H9 (cell line): ENCODE measurements at regions not wholly inside any gene's neighbourhood (a gene's known extent, or its start where the extent isn't known, plus 50 kb on each side); places are given as distances from the start of the nearest gene placed in this dataset.

ENCODE experiments used
- DNase-seq: peaks from one replicate; pipeline ENCODE4 v3.0.0-alpha.2; 2017
- H2AFZ ChIP-seq: one replicate; pipeline ENCODE4 v1.6.1; 2013; ENCODE audit warnings: mild to moderate bottlenecking, low read length, control low read depth, moderate library complexity
- H2AK5ac ChIP-seq: 2 replicates; pipeline ENCODE4 v1.6.1; 2013; ENCODE audit warnings: low read length, control low read depth, mixed read lengths; ENCODE audit not compliant: insufficient read length
- H2BK120ac ChIP-seq: one replicate; pipeline ENCODE4 v1.6.1; 2013; ENCODE audit warnings: low read depth, mild to moderate bottlenecking, low read length, control low read depth, inconsistent platforms; ENCODE audit not compliant: poor library complexity, severe bottlenecking
- H2BK12ac ChIP-seq: 2 replicates; pipeline ENCODE4 v1.6.1; 2013; ENCODE audit warnings: low read length, control low read depth, mixed read lengths, low read depth; ENCODE audit not compliant: insufficient read length
- H2BK15ac ChIP-seq: 2 replicates; pipeline ENCODE4 v1.6.1; 2013; ENCODE audit warnings: low read depth, low read length, control low read depth
- H2BK20ac ChIP-seq: one replicate; pipeline ENCODE4 v1.6.1; 2013; ENCODE audit warnings: low read depth, mild to moderate bottlenecking, low read length, control low read depth, inconsistent platforms; ENCODE audit not compliant: poor library complexity, severe bottlenecking
- H2BK5ac ChIP-seq: 2 replicates; pipeline ENCODE4 v1.6.1; 2013; ENCODE audit warnings: low read length, control low read depth, mixed read lengths; ENCODE audit not compliant: insufficient read length
- H3K14ac ChIP-seq: 2 replicates; pipeline ENCODE4 v1.6.1; 2013; ENCODE audit warnings: low read length, control low read depth; ENCODE audit not compliant: insufficient read depth
- H3K18ac ChIP-seq: 2 replicates; pipeline ENCODE4 v1.6.1; 2013; ENCODE audit warnings: low read depth, mild to moderate bottlenecking, mixed read lengths, low read length, control low read depth; ENCODE audit not compliant: insufficient read length
- H3K23ac ChIP-seq: 2 replicates; pipeline ENCODE4 v1.6.1; 2013; ENCODE audit warnings: low read length, control low read depth, mixed read lengths, low read depth; ENCODE audit not compliant: insufficient read length
- H3K23me2 ChIP-seq: 2 replicates; pipeline ENCODE4 v1.6.1; 2013; ENCODE audit warnings: low read depth, mild to moderate bottlenecking, mixed read lengths, low read length, control low read depth; ENCODE audit not compliant: insufficient read length, poor library complexity, severe bottlenecking
- H3K27ac ChIP-seq: 2 replicates; pipeline ENCODE4 v1.5.1; 2013; ENCODE audit warnings: low read length, control low read depth, mixed read lengths, low read depth; ENCODE audit not compliant: insufficient read length
- H3K27me3 ChIP-seq: 2 replicates; pipeline ENCODE4 v1.6.1; 2013; ENCODE audit warnings: low read length, control low read depth, inconsistent platforms; ENCODE audit not compliant: insufficient read depth
- H3K4ac ChIP-seq: 2 replicates; pipeline ENCODE4 v1.6.1; 2013; ENCODE audit warnings: low read depth, mild to moderate bottlenecking, control low read depth, inconsistent platforms, low read length, moderate library complexity
- H3K4me1 ChIP-seq: 2 replicates; pipeline ENCODE4 v1.6.1; 2013; ENCODE audit warnings: low read length, control low read depth, inconsistent platforms; ENCODE audit not compliant: insufficient read depth
- H3K4me2 ChIP-seq: 2 replicates; pipeline ENCODE4 v1.6.1; 2013; ENCODE audit warnings: low read length, control low read depth, mixed read lengths; ENCODE audit not compliant: insufficient read length, insufficient read depth
- H3K56ac ChIP-seq: 2 replicates; pipeline ENCODE4 v1.6.1; 2013; ENCODE audit warnings: low read depth, mild to moderate bottlenecking, mixed read lengths, low read length, control low read depth; ENCODE audit not compliant: insufficient read length
- H3K79me1 ChIP-seq: 2 replicates; pipeline ENCODE4 v1.6.1; 2013; ENCODE audit warnings: low read depth, mild to moderate bottlenecking, moderate library complexity, low read length, control low read depth, inconsistent platforms; ENCODE audit not compliant: insufficient read depth, poor library complexity, severe bottlenecking
- H3K79me2 ChIP-seq: 2 replicates; pipeline ENCODE4 v1.6.1; 2013; ENCODE audit warnings: low read length, control low read depth, inconsistent platforms; ENCODE audit not compliant: insufficient read depth
- H3K9ac ChIP-seq: 2 replicates; pipeline ENCODE4 v1.6.1; 2013; ENCODE audit warnings: low read length, control low read depth, mixed read lengths; ENCODE audit not compliant: insufficient read length; ENCODE audit errors: extremely low read depth
- H3K9me3 ChIP-seq: one replicate; pipeline ENCODE4 v1.6.1; 2013; ENCODE audit warnings: low read depth, low read length, inconsistent platforms; ENCODE audit not compliant: control insufficient read depth
- H3T11ph ChIP-seq: one replicate; pipeline ENCODE4 v1.6.1; 2013; ENCODE audit warnings: mild to moderate bottlenecking, low read length, control low read depth, inconsistent platforms
- H4K20me1 ChIP-seq: one replicate; pipeline ENCODE4 v1.6.1; 2013; ENCODE audit not compliant: control insufficient read depth, insufficient read length, insufficient read depth
- H4K5ac ChIP-seq: 2 replicates; pipeline ENCODE4 v1.6.1; 2013; ENCODE audit warnings: low read depth, mild to moderate bottlenecking, mixed read lengths, low read length, control low read depth; ENCODE audit not compliant: insufficient read length
- H4K8ac ChIP-seq: replicated peaks from 2 replicates; pipeline ENCODE4 v1.6.1; 2013; ENCODE audit warnings: low read length, control low read depth, mixed read lengths, low read depth; ENCODE audit not compliant: insufficient read length
- H4K91ac ChIP-seq: 2 replicates; pipeline ENCODE4 v1.6.1; 2013; ENCODE audit warnings: low read depth, mild to moderate bottlenecking, moderate library complexity, mixed read lengths, low read length, control low read depth; ENCODE audit not compliant: insufficient read length
- H3K27ac Mint-ChIP-seq, 3 experiments: 2 replicates in 2 of 3; 3 replicates in 1 of 3; pipeline ENCODE4 v1.8.0; 2020 to 2021; ENCODE audit warnings: mixed read lengths in 3 of 3, mild to moderate bottlenecking in 1 of 3, moderate library complexity in 1 of 3
- H3K27me3 Mint-ChIP-seq: 2 replicates; pipeline ENCODE4 v1.8.0; 2021; ENCODE audit warnings: low read depth, mild to moderate bottlenecking, moderate library complexity, mixed read lengths
- H3K36me3 Mint-ChIP-seq, 3 experiments: 2 replicates in 2 of 3; 3 replicates in 1 of 3; pipeline ENCODE4 v1.8.0; 2020 to 2021; ENCODE audit warnings: low read depth in 3 of 3, mixed read lengths in 3 of 3; ENCODE audit not compliant: insufficient read depth in 1 of 3
- H3K4me1 Mint-ChIP-seq, 2 experiments: 2 replicates each; pipeline ENCODE4 v1.8.0; 2020; ENCODE audit warnings: mixed read lengths in 2 of 2
- H3K4me3 Mint-ChIP-seq, 2 experiments: 2 replicates in 1 of 2; 3 replicates in 1 of 2; pipeline ENCODE4 v1.8.0; 2020 to 2021; ENCODE audit warnings: mild to moderate bottlenecking in 2 of 2, mixed read lengths in 2 of 2, moderate library complexity in 1 of 2
- H3K9me3 Mint-ChIP-seq, 2 experiments: 2 replicates in 1 of 2; 3 replicates in 1 of 2; pipeline ENCODE4 v1.8.0; 2020; ENCODE audit warnings: mild to moderate bottlenecking in 2 of 2, mixed read lengths in 2 of 2, moderate library complexity in 1 of 2
- CTCF ChIP-seq: fragments of 200-600 bp; sonication (generic); conservative IDR thresholded peaks from 3 replicates; pipeline ENCODE4 v1.8.0; 2021; ENCODE audit warnings: antibody characterized with exemption, mild to moderate bottlenecking
- WGBS: extraction: QIAGEN DNeasy Blood & Tissue Kit; methylation state at CpG from one replicate; pipeline ENCODE4 v1.1.7; 2013; ENCODE audit warnings: missing lambda C conversion rate, low lambda C conversion rate, mixed read lengths; ENCODE audit not compliant: insufficient read length; ENCODE audit errors: extremely low coverage; 5-methylcytosine and 5-hydroxymethylcytosine counted together

GRCh38 chr10:64760371-64760770 lies 1239.2 kb downstream of the REEP3 start:
- Mint-ChIP-seq H3K4me3 (no peak overlapping the region), H3K9me3 (no peaks in the 10 kb centered on the region), H3K36me3 (no peaks in the 10 kb centered on the region), H3K27me3 (no peaks in the 10 kb centered on the region), H3K27ac (no peak overlapping the region), H3K4me1 (no peaks in the 10 kb centered on the region)
- H4K20me1 ChIP-seq = no peaks in the 10 kb centered on the region
- H2BK120ac ChIP-seq = no peak overlapping the region
- no peak overlapping the region for H3K27ac ChIP-seq
- H2BK15ac ChIP-seq = no peak overlapping the region
- H2BK5ac ChIP-seq = no peak overlapping the region
- WGBS = no CpG with 5 or more reads among the region's 4 CpGs
- no peak overlapping the region for H3T11ph ChIP-seq
- no peak overlapping the region for H3K4me2 ChIP-seq
- no peak overlapping the region for H2AFZ ChIP-seq
- no peaks in the 10 kb centered on the region for H3K4me1 ChIP-seq
- no peak overlapping the region for H2BK12ac ChIP-seq
- H3K18ac ChIP-seq = no peak overlapping the region
- H3K23me2 ChIP-seq = no peaks in the 10 kb centered on the region
- H3K56ac ChIP-seq = no peak overlapping the region
- no peak overlapping the region for H2BK20ac ChIP-seq
- H3K79me1 ChIP-seq = no peaks in the 10 kb centered on the region
- H3K4ac ChIP-seq = no peak overlapping the region
- TF ChIP-seq CTCF = no peak
- H3K9me3 ChIP-seq = no peaks in the 10 kb centered on the region
- H3K14ac ChIP-seq = no peak overlapping the region
- no peak for DNase-seq
- H3K27me3 ChIP-seq = no peaks in the 10 kb centered on the region
- H2AK5ac ChIP-seq = no peak overlapping the region
- no peak overlapping the region for H4K8ac ChIP-seq
- H3K9ac ChIP-seq = no peak overlapping the region
- H3K23ac ChIP-seq = no peak overlapping the region
- H4K5ac ChIP-seq = no peak overlapping the region
- H3K79me2 ChIP-seq = no peaks in the 10 kb centered on the region
- no peak overlapping the region for H4K91ac ChIP-seq
